ENCODE measurements at regions not wholly inside any gene's neighbourhood (a gene's known extent, or its start where the extent isn't known, plus 50 kb on each side); places are given as distances from the start of the nearest gene placed in this dataset.

DNA sequence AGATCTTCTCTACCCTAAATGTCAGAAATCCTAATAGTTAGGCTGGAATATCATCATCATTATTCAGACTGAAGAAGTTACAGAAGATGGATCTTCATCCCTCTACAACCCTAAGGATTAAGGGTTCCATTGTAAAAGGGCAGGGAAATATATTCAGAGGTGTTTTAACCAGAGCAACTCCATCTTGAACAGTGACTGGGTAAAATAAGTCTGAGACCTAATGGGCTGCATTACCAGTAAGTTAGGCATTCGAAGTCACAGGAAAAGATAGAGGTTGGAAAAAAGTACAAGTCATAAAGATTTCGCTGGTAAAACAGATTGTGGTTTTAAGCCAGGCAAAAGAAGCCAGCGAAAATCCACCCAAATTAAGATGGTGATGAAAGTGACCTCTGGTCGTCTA lies 968.7 kb downstream of the CNTNAP5 start:
- no peak for TF ChIP-seq SUZ12 (IDR thresholded peaks at IDR 0.05; ENCODE audit: extremely low read depth, insufficient read depth, insufficient read length)
- no peak for TF ChIP-seq YY1 (IDR thresholded peaks at IDR 0.05; ENCODE audit: insufficient read depth, insufficient read length)
- no peak for TF ChIP-seq ZNF274 (IDR thresholded peaks at IDR 0.05; ENCODE audit: low read depth, low read length)
